Vagina (tissue), 2 donors: ENCODE measurements at regions not wholly inside any gene's neighbourhood (a gene's known extent, or its start where the extent isn't known, plus 50 kb on each side); places are given as distances from the start of the nearest gene placed in this dataset.

Source experiments
- POLR2AphosphoS5 ChIP-seq, 2 donors: sonication (generic); formaldehyde crosslinking; IDR thresholded peaks; one replicate each; pipeline ENCODE4 v1.9.0; 2017; ENCODE audit warnings: antibody characterized with exemption in 2 of 2, mild to moderate bottlenecking in 2 of 2, low read depth in 1 of 2; ENCODE audit not compliant: insufficient read depth in 1 of 2
- TF ChIP-seq, protein P1 (sequence below), 3 experiments: fragments of 450-650 bp in 2 of 3; fragments of 200-600 bp in 1 of 3; sonication (generic) in 1 of 3; IDR thresholded peaks; one replicate each; pipeline ENCODE4 v1.5.1; 2017 to 2019; ENCODE audit warnings: antibody characterized with exemption in 3 of 3, mild to moderate bottlenecking in 2 of 3, moderate library complexity in 2 of 3

DNA sequence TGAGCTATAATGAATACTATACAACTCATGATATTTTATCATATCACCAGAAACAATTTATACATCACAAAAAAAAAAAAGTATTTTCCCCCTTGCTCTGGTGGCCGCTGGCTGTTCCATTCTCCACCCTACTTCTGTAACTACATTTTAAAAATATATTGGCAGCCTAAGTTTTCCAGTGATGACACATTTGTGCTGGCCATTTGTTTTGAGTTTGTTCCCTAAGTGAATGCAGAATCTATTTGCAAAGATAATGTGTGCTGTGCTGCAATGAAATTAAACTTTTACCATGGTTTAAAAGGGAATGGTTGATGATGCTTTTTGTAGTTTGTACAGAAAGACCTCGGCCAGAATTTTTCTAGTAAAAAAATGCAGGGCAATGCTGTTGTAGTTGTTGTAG is 1092.8 kb downstream of the TMTC2 start:
- no peak for TF ChIP-seq POLR2AphosphoS5 (IDR thresholded peaks at IDR 0.05; ENCODE audit: insufficient read depth in 1 of 2, low read depth in 1 of 2)
- TF ChIP-seq, protein P1, sequence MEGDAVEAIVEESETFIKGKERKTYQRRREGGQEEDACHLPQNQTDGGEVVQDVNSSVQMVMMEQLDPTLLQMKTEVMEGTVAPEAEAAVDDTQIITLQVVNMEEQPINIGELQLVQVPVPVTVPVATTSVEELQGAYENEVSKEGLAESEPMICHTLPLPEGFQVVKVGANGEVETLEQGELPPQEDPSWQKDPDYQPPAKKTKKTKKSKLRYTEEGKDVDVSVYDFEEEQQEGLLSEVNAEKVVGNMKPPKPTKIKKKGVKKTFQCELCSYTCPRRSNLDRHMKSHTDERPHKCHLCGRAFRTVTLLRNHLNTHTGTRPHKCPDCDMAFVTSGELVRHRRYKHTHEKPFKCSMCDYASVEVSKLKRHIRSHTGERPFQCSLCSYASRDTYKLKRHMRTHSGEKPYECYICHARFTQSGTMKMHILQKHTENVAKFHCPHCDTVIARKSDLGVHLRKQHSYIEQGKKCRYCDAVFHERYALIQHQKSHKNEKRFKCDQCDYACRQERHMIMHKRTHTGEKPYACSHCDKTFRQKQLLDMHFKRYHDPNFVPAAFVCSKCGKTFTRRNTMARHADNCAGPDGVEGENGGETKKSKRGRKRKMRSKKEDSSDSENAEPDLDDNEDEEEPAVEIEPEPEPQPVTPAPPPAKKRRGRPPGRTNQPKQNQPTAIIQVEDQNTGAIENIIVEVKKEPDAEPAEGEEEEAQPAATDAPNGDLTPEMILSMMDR (IDR thresholded peaks at IDR 0.05): no peak
